NOMO-1 treated with DMSO at 0.1 percent for 48 hours (cell line): ENCODE measurements at regions not wholly inside any gene's neighbourhood (a gene's known extent, or its start where the extent isn't known, plus 50 kb on each side); places are given as distances from the start of the nearest gene placed in this dataset.
A peak's percentile ranks its signal among the peaks of the same experiment; 100 is the strongest.

Source experiments
- DNase-seq: peaks from one replicate; lab custom pipeline; 2025; ENCODE audit not compliant: unreplicated experiment; lab: John Stamatoyannopoulos, UW

DNA sequence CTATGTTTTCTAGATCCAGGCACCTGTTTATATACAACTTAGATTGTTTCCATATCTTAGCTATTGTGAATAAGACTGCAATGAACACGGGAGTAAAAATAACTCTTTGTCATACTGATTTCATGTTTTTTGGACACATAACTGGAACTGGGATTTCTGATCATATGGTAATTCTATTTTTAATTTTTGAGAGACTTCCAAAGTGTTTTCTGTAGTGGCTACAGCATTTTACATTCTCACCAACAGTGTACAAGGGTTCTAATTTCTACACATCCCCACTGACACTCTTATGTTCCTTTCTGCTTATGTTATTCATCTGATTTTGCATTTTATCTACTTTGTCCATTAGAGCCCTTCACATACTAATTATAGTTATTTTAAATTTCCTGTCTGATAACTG, 1152.9 kb downstream of the SLITRK1 start:
- DNase-seq: no peak

DNA sequence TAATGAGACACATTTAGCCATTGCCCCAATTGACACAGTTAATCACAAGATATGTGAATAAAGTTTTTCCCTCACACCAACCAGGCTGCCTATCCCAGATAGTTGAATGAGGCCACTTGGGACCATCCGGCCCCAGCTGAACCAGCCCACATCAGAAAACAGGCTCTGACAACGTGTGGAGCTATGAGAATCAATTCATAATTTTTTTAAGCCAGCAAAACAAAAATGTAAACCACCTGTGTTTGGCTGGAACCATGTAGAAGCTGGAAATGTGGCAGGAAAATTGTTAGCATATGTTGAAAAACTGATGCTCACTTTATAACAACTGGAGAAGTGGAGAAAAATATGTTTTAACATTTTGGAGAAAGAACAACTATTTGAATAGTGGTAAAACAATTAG, 1161.3 kb downstream of the SLITRK1 start:
- DNase-seq: no peak

- no peak for DNase-seq
These were observed 1162.3 kb downstream of the SLITRK1 start for GRCh38 chr13:82719987-82720386.

- DNase-seq: no peak
These were observed 1165.0 kb downstream of the SLITRK1 start for GRCh38 chr13:82717249-82717648.

- no peak for DNase-seq
These were observed 1168.4 kb downstream of the SLITRK1 start for GRCh38 chr13:82713687-82714405.

DNA sequence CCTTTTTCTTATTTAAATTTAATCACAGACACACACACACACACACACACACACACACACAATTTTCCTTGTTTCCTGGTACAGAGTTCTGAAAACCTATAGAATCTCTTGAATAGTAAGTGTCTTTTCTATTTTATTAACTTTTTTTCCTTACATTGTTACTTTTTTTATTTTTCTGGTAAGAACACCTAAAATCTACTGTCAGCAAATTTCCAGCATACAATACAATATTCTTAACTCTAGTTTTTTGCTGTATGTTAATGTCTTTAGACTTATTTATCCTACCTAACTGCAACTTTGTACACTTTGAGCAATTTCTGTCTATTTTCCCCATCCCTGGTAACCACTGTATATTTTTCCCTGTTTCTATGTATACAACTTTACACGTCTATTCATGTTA, 1179.8 kb downstream of the SLITRK1 start:
- DNase-seq: no peak

GRCh38 chr13:82701020-82701419, 1181.3 kb downstream of the SLITRK1 start:
- DNase-seq: no peak

DNA sequence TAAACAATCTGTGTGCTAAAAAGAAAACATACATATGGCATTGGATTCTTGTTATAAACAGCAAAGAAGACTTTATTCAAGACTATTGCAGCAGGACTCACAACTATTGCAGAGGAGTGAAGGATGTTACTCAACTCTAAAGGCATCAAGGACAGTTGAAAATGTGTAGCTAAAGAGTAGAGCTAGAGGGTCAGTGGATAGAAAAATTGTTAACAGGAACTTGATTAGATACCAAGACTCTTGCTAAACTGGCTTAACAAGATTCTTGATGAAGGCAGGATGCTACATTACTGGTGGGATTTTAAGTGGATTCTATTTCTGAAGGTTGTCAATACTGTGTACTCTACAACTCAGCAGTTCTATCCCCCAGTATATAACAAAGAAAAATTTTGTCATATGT, 1183.3 kb downstream of the SLITRK1 start:
- no peak for DNase-seq

DNA sequence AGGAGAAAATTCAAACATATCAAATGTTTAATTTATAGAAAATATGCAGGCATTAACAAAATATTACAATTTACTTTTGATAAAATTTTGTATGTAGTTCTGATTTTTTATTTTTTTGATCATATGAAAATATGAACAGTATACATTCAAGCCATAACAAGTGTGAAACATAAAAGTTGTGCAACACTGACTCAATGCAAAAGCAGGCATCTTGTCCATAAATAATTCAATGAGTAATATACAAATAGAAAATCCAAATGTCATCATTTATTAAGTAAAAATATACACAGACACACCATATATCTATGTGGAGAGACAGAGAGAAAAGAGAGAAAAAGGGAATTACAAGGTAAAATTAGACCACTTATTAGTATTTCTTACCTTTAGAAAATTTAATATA, 1183.9 kb downstream of the SLITRK1 start:
- no peak for DNase-seq

GRCh38 chr13:82693607-82694006, 1188.7 kb downstream of the SLITRK1 start:
- DNase-seq: no peak

- DNase-seq: peak; percentile 12
These were observed 1193.8 kb downstream of the SLITRK1 start for GRCh38 chr13:82688400-82688994.

- no peak for DNase-seq
These were observed 1194.4 kb downstream of the SLITRK1 start for GRCh38 chr13:82687884-82688283.

DNA sequence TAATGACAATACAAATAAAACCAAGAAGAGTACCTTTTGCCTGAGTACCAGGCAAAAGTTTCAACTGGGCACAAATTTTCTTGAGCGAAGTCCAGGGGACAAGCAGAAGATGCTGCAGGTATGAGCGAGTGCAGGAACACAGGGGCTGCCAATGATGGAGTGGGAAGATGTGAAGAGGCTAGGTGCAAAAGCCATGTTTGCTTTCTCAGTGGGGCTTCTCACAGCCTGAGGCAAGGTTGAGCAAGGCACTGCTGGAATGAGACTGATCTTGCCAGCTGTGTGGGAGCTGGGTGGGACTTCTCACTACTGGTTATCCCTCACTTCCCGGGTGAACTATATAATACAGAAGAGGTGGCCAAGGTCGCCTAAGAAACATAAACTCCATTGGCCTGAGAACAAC, 1200.7 kb downstream of the SLITRK1 start:
- DNase-seq: no peak

GRCh38 chr13:82678052-82678451, 1204.2 kb downstream of the SLITRK1 start:
- DNase-seq: no peak

GRCh38 chr13:82675024-82675423, 1207.2 kb downstream of the SLITRK1 start:
- DNase-seq: no peak

DNA sequence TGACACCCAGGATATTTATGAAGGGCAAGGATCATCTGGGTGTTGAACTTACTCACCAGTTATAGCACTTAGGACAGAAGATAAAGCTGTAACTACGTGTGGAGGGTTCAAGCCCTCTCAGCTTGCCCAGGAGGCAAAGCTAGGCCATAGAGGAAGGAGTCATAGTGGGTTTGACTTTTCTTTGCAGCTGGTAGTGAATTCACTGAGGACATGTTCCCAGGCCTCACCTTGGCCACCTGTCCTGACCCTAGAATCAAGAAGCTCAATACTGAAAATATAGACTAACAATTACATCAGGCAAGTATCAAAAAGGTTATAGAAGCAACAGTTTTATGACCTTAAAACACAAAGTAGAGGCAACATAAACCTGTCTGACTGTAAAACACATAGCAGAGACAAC, 1207.7 kb downstream of the SLITRK1 start:
- DNase-seq: no peak

GRCh38 chr13:82672248-82672647, 1210.0 kb downstream of the SLITRK1 start:
- no peak for DNase-seq

DNA sequence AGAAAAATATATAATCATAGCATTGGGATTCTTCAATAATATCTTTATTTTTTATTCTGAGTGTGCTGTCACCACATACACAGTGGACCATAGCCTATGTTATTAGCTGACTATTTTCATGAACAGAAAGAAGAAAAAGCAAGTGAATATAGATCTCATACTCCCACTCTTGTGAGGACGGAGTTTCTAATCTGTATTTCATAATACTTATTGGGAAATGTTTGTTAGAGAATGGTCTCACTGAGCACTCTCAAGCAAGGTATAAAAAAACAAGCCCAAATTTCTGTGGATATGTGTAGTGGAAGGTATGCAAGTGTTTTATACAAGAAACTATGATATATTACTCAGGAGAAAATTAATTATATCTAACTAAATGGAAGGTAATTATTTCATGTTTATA, 1218.1 kb downstream of the SLITRK1 start:
- no peak for DNase-seq

GRCh38 chr13:82661126-82661525, 1221.1 kb downstream of the SLITRK1 start:
- peak; percentile 40 for DNase-seq

- DNase-seq: no peak
These were observed 1223.5 kb downstream of the SLITRK1 start for GRCh38 chr13:82658811-82659210.

- DNase-seq: no peak
These were observed 1224.8 kb downstream of the SLITRK1 start for GRCh38 chr13:82657471-82657870.

DNA sequence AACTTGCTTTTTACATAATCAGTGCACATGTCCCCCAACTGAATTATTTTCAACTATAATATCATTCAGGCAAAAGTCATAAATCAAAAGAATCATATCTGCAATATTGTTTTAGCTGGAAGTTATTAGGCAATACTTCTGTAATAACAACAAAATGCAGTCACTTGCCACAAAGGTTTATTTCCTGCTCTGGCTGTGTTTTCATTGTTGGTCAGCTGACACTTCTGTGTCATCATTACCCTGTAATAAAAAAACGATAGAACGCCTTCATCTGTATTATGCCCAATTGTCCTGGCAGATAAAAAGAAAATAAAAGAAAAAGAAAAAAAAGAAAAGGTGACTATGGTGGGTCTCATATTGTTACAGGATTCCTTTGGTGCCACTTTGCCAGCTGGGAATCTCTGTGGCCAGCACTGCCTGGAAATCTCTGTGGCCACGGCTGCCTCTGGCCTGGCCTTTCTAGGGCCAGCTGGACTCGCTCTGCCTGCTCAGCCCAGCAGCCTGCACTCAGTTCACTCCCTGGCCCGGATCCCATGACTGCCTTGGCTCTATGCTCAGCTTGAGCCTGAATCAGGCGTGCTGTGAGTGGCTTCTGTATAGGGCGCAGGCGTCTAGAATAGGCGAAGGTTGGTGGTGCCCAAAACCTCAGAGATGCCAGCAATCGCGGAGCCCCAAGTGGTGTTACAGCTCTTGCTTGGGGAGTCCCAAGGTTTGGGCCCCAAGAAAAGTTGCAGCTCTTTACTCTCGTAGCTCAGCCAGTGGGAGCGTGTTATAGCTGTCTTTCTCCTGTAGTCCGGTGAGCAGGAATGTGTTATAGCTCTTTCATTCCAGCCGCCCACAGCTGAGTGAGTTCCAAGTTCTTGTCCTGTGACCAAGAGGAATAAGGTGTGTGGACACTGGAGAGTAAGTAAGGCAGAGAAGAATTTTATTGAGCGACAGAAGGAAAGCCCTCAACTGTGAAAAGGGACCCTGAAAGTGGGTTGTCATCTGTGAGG, 1227.1 kb downstream of the SLITRK1 start:
- peak; percentile 58 for DNase-seq
